Endothelial cell of umbilical vein (primary cell): ENCODE measurements at regions not wholly inside any gene's neighbourhood (a gene's known extent, or its start where the extent isn't known, plus 50 kb on each side); places are given as distances from the start of the nearest gene placed in this dataset.

Experiments used
- BruUV-seq: library from RNA; stranded (reverse); fragments of 400-500 nt; replicated peaks from 2 replicates; lab custom pipeline; 2021; lab: Mats Ljungman, UMichigan
- CTCF ChIA-PET: fragments of 300-600, 350-600 bp; sonication (Branson Sonifier 250); formaldehyde crosslinking; loops from one replicate; lab custom pipeline; 2021; ENCODE audit warnings: antibody characterized with exemption, inconsistent platforms; lab: Charles Lee
- POLR2A ChIA-PET: fragments of 300-600, 350-600 bp; sonication (Branson Sonifier 250); formaldehyde crosslinking; loops from one replicate; lab custom pipeline; 2021; ENCODE audit warnings: antibody characterized with exemption, inconsistent platforms; lab: Charles Lee
- DNase-seq: peaks from one replicate; pipeline ENCODE4 v3.0.0-alpha.2; 2011; ENCODE audit warnings: low read depth, low spot score
- FAIRE-seq: peaks from 2 replicates; lab custom pipeline; 2011; peaks lifted over from hg19 to GRCh38; lab: Jason Lieb, UNC
- H2AFZ ChIP-seq: 2 replicates; pipeline ENCODE4 v1.6.0; 2012; ENCODE audit warnings: low read depth, low read length, control low read depth, inconsistent platforms
- H3K27ac ChIP-seq: 2 replicates; pipeline ENCODE4 v1.5.1; 2011; ENCODE audit warnings: low read depth, mild to moderate bottlenecking, control low read depth, low read length, moderate library complexity; ENCODE audit not compliant: insufficient read depth
- H3K27me3 ChIP-seq, 2 experiments: 2 replicates each; pipeline versions ENCODE4 v1.6.0 to v1.6.1; 2011; ENCODE audit warnings: low read length in 2 of 2, mixed read lengths in 1 of 2; ENCODE audit not compliant: control insufficient read depth in 2 of 2, insufficient read depth in 2 of 2
- H3K36me3 ChIP-seq, 2 experiments: 2 replicates in 1 of 2; 3 replicates in 1 of 2; pipeline ENCODE4 v1.5.1; 2011; ENCODE audit warnings: low read length in 2 of 2, mild to moderate bottlenecking in 1 of 2, moderate library complexity in 1 of 2; ENCODE audit not compliant: control insufficient read depth in 2 of 2, insufficient read depth in 2 of 2; ENCODE audit errors: extremely low read depth in 1 of 2
- H3K4me1 ChIP-seq: 3 replicates; pipeline ENCODE4 v1.5.1; 2011; ENCODE audit warnings: mild to moderate bottlenecking, low read length; ENCODE audit not compliant: control insufficient read depth, insufficient read depth; ENCODE audit errors: extremely low read depth
- H3K4me2 ChIP-seq: 2 replicates; pipeline ENCODE4 v1.6.1; 2011; ENCODE audit warnings: low read length, control low read depth, mixed read lengths; ENCODE audit not compliant: insufficient read depth
- H3K4me3 ChIP-seq, 3 experiments: fragments of 200-600 bp in 1 of 3; sonication (generic), shearing (Covaris generic) in 1 of 3; replicated peaks in 1 of 3; 2 replicates each; pipeline ENCODE4 v1.5.1; 2011 to 2016; ENCODE audit warnings: control low read depth in 3 of 3, low read length in 3 of 3, mild to moderate bottlenecking in 2 of 3, inconsistent platforms in 1 of 3, low read depth in 1 of 3, moderate library complexity in 1 of 3; ENCODE audit not compliant: insufficient read depth in 1 of 3
- H3K79me2 ChIP-seq: 2 replicates; pipeline ENCODE4 v1.6.0; 2012; ENCODE audit warnings: low read length, inconsistent platforms; ENCODE audit not compliant: control insufficient read depth, insufficient read depth
- H3K9ac ChIP-seq: replicated peaks from 2 replicates; pipeline ENCODE3; 2011; ENCODE audit warnings: low read length, control low read depth; ENCODE audit not compliant: insufficient read depth; ENCODE audit errors: extremely low read depth
- H3K9me1 ChIP-seq: replicated peaks from 3 replicates; pipeline ENCODE4 v1.6.0; 2011; ENCODE audit warnings: mild to moderate bottlenecking, low read length; ENCODE audit not compliant: control insufficient read depth, insufficient read depth; ENCODE audit errors: extremely low read depth
- H3K9me3 ChIP-seq: replicated peaks from 2 replicates; pipeline ENCODE4 v1.5.1; 2012; ENCODE audit warnings: low read length, inconsistent platforms; ENCODE audit not compliant: control insufficient read depth, insufficient read depth
- H4K20me1 ChIP-seq: replicated peaks from 2 replicates; pipeline ENCODE3; 2011; ENCODE audit warnings: mild to moderate bottlenecking, low read length; ENCODE audit not compliant: control insufficient read depth, insufficient read depth; ENCODE audit errors: extremely low read depth
- EZH2 ChIP-seq: IDR thresholded peaks from 2 replicates; pipeline ENCODE4 v1.6.1; 2012; ENCODE audit warnings: borderline replicate concordance, low read depth, mild to moderate bottlenecking, moderate library complexity, low read length, inconsistent platforms; ENCODE audit not compliant: severe bottlenecking
- FOS ChIP-seq: IDR thresholded peaks from 2 replicates; pipeline ENCODE4 v1.6.1; 2011; ENCODE audit warnings: mild to moderate bottlenecking, low read length, moderate library complexity, borderline replicate concordance; ENCODE audit not compliant: insufficient read depth
- GATA2 ChIP-seq: IDR thresholded peaks from 2 replicates; pipeline ENCODE4 v1.7.0; 2011; ENCODE audit warnings: low read depth, mild to moderate bottlenecking, moderate library complexity, mixed read lengths, low read length; ENCODE audit not compliant: insufficient read length, insufficient read depth
- JUN ChIP-seq: IDR thresholded peaks from 2 replicates; pipeline ENCODE4 v1.6.1; 2011; ENCODE audit warnings: borderline replicate concordance, low read depth; ENCODE audit not compliant: insufficient read length, insufficient read depth
- MYC ChIP-seq: IDR thresholded peaks from one replicate; pipeline ENCODE4 v1.6.1; 2011; ENCODE audit warnings: mild to moderate bottlenecking, low read depth, low read length
- POLR2A ChIP-seq: IDR thresholded peaks from 2 replicates; pipeline ENCODE4 v1.6.1; 2012; ENCODE audit warnings: low read depth, mild to moderate bottlenecking, control low read depth, low read length
- POLR2AphosphoS5 ChIP-seq: IDR thresholded peaks from 2 replicates; pipeline ENCODE4 v1.6.1; 2012; ENCODE audit warnings: low read depth, mild to moderate bottlenecking, control low read depth, low read length, moderate library complexity; ENCODE audit not compliant: insufficient read depth
- dilution Hi-C: fragments of 300-500 bp; cut with MboI; formaldehyde crosslinking; loops from one replicate; pipeline ENCODE4 v1.15.0; 2019; ENCODE audit warnings: low sequenced_read_pairs; ENCODE audit not compliant: extremely low pct_ligation_motif_present
- intact Hi-C: fragments of 100-400 bp; cut with micrococcal nuclease; formaldehyde crosslinking; loops from one replicate; pipeline ENCODE4 v1.10.0; 2022
- TF ChIP-seq, protein P1 (sequence below): IDR thresholded peaks from 2 replicates; pipeline ENCODE4 v1.6.1; 2011; ENCODE audit not compliant: insufficient read depth, insufficient read length
- TF ChIP-seq, protein P2 (sequence below), 2 donors: IDR thresholded peaks; 1 replicate in 1 of 2; 2 replicates in 1 of 2; pipeline ENCODE4 v1.5.1; 2011; ENCODE audit warnings: low read length in 2 of 2, mild to moderate bottlenecking in 2 of 2, moderate library complexity in 2 of 2, control low read depth in 1 of 2, inconsistent platforms in 1 of 2, low read depth in 1 of 2; ENCODE audit not compliant: insufficient read depth in 1 of 2; ENCODE audit errors: extremely low read depth in 1 of 2

DNA sequence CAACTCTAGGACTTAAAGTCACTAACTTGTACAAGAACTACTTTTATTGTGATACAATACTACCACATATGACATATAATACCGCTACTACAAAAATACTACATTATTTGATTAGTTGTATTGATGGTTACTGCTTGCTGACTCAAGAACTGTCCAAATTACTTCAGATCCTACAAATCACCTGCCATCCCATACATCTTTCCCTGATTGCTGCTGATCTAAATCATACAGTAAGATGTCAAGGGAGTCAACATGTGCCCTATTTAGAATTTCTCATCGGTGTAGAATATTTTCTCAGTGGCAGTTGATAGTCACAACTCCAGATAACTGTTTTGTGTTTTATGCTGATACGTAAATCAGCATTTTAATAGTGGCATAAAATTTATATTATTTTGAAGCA, 161.0 kb upstream of the DSEL start:
- no peaks in the 10 kb centered on the region for H4K20me1 ChIP-seq
- no peak overlapping the region for H3K4me2 ChIP-seq
- no peak overlapping the region for H2AFZ ChIP-seq
- no peak overlapping the region for H3K9ac ChIP-seq
- no peaks in the 10 kb centered on the region for H3K9me1 ChIP-seq
- H3K27me3 ChIP-seq, result no peaks in the 10 kb centered on the region
- no peak overlapping the region for H3K4me3 ChIP-seq
- CTCF ChIA-PET, result interaction anchor here (1.8 kb wide), 1 partner anchor 10 kb away, joined by 4 read pairs; no protein-coding TSS in a partner anchor
- DNase-seq, result no peak
- H3K79me2 ChIP-seq, result no peaks in the 10 kb centered on the region
- no peaks in the 10 kb centered on the region for H3K9me3 ChIP-seq
- no peak overlapping the region for H3K27ac ChIP-seq
- no peak for FAIRE-seq
- no TSS peak for BruUV-seq
- no peak for TF ChIP-seq FOS
- TF ChIP-seq MYC, result no peak
- TF ChIP-seq, protein P1, sequence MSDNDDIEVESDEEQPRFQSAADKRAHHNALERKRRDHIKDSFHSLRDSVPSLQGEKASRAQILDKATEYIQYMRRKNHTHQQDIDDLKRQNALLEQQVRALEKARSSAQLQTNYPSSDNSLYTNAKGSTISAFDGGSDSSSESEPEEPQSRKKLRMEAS, result no peak
- TF ChIP-seq POLR2AphosphoS5, result no peak
- no peak for TF ChIP-seq EZH2
- TF ChIP-seq POLR2A, result no peak
- TF ChIP-seq GATA2, result no peak
- no peak for TF ChIP-seq JUN
- TF ChIP-seq, protein P2, sequence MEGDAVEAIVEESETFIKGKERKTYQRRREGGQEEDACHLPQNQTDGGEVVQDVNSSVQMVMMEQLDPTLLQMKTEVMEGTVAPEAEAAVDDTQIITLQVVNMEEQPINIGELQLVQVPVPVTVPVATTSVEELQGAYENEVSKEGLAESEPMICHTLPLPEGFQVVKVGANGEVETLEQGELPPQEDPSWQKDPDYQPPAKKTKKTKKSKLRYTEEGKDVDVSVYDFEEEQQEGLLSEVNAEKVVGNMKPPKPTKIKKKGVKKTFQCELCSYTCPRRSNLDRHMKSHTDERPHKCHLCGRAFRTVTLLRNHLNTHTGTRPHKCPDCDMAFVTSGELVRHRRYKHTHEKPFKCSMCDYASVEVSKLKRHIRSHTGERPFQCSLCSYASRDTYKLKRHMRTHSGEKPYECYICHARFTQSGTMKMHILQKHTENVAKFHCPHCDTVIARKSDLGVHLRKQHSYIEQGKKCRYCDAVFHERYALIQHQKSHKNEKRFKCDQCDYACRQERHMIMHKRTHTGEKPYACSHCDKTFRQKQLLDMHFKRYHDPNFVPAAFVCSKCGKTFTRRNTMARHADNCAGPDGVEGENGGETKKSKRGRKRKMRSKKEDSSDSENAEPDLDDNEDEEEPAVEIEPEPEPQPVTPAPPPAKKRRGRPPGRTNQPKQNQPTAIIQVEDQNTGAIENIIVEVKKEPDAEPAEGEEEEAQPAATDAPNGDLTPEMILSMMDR (IDR thresholded peaks at IDR 0.05; ENCODE audit: extremely low read depth in 1 of 2, insufficient read depth in 1 of 2, low read depth in 1 of 2, low read length in 2 of 2), result no peak
- H3K36me3 ChIP-seq, result no peaks in the 10 kb centered on the region
- intact Hi-C loops, result no loop called here
- POLR2A ChIA-PET, result no interaction called here
- dilution Hi-C loops, result no loop called here
- H3K4me1 ChIP-seq, result no peaks in the 10 kb centered on the region
